Left colon (tissue), 2 donors: ENCODE measurements at regions not wholly inside any gene's neighbourhood (a gene's known extent, or its start where the extent isn't known, plus 50 kb on each side); places are given as distances from the start of the nearest gene placed in this dataset.
"Not testable (repeated sequence)": the region's sequence is repeated elsewhere in the genome, so short reads cannot be mapped to it uniquely, and the experiment has no call there.

Experiments used
- ATAC-seq: fragments of 200-7000 bp; cut with Tn5 transposase; one replicate; pipeline ENCODE4 v1.9.1; 2020; ENCODE audit warnings: mild to moderate bottlenecking, moderate library complexity
- DNase-seq, 2 donors: peaks; one replicate each; pipeline ENCODE4 v3.0.0-alpha.2; 2020
- intact Hi-C, 2 donors: fragments of 100-400 bp; cut with DNase I in 1 of 2; cut with micrococcal nuclease in 1 of 2; formaldehyde crosslinking; loops; one replicate each; pipeline versions ENCODE4 v1.11.2 to v1.14.0; 2022; cut with DNase I, micrococcal nuclease
- donor health status: DM: no; HTN: no; CAD: no.
- donor health status: DM: yes; HTN: yes; CAD: no.

DNA sequence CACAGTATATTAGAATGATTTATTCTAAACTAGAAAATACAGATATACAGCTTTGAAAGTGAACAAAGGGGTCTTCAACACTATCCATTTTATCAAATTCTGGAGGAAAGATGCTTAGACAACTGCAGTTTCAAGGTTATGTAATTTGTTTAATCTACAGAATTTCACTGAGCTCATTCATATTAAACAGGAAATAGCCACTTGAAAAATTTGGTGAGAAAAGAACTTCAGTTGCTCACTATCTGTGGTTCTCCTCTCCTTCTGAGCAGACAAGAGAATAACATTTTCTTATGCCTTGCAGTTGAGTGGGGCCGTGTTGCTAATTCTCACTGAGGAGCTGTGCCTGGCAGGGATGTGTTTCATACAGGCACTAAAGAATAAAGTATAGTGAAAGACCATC lies 1428.2 kb downstream of the CDH12 start:
- DNase-seq (no peak), ATAC-seq (no peak)
- intact Hi-C loops = no loop called here

DNA sequence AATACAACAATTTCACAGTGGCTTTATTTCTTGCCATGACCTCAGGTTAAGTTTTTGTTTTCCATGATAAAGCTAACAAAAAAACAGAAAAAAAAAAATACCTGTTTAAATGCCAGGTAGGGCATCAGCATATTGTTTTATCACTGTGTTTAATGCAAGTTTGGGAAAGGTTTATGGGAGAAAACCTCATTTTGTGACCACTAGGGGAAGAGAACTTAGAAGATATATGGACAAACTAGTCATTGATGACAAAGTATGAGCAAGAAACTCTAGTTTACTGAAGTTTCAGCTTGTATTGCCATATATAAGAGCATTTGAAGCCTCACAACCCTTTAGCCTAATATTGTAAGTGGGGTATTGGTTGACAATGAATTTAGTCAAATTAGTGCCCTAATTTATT lies 1431.4 kb upstream of the CDH18 start:
- DNase-seq (no peak), ATAC-seq (no peak)
- intact Hi-C loops = no loop called here

DNA sequence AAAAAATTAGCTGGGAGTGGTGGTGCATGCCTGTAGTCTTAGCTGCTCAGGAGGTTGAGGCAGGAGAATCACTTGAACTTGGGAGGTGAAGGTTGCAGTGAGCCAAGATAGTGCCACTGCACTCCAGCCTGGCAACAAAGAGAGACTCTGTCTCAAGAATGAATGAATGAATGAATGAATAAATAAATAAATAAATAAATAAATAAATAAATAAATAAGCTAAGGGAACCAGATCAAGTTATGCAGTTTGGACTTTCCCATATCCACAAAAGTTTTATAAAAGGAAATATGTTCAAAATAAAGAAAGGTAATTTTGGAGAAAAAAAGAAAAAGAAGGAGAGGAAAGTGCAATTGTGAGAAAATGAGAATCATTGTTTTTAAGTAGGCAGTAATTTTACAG lies 1414.1 kb upstream of the CDH18 start:
- DNase-seq, intact Hi-C loops, ATAC-seq: not testable (repeated sequence)

DNA sequence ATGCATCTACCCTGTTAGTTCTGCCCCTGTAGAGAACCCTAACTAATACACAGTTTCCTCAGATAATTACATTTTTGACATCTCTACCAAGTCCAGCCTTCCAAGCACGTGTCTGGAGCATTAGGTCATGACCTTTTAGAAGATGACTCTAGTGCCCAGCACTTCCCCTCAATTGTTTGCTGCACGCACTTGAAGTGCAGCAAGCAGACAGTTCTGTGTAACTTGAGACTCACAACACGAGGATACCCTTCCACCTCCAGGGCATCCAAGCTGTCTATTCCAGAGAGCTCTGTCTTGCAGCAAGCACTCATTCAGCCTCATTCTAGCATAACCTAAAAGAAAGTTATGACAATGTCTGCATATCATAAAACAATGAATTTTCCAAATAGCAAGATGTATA lies 1410.5 kb upstream of the CDH18 start:
- intact Hi-C loops = no loop called here
- DNase-seq (no peak), ATAC-seq (no peak)

DNA sequence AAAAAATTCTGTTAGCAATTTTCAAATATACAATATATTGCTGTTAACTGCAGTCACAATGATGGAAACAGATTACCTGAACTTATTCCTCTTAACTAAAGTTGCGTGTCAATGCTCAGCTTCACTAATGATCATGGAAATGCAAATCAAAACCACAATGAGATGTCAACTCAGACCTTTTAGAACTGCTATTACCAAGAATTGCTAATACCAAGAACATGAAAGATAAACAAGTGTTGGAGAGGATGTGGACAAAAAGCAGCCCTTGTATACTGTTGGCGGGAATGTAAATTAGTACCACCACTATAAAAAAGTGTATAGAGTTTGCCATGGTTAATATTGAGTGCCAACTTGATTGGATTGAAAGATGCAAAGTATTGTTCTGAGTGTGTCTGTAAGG lies 1409.7 kb upstream of the CDH18 start:
- no peak for ATAC-seq
- DNase-seq = no peak
- intact Hi-C loops = no loop called here

DNA sequence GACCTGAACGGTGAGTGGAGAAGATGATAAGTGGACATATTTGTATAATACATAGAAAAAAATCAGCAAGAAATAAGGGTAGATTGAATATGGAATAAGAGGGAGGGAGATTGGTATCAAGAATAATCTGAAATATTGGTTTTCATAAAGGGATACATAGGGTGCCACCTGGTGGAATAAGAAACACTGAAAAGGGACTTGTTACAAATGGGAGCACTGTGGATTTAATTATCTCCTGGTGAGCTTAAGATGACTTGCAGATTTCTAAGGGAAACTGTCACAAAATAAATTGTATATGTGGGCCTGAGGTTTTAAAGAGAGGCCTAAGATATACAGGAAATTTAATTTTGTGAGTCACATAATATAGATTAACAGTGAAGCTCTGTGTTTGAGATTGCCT lies 1403.5 kb upstream of the CDH18 start:
- intact Hi-C loops = no loop called here
- DNase-seq (no peak), ATAC-seq (no peak)

DNA sequence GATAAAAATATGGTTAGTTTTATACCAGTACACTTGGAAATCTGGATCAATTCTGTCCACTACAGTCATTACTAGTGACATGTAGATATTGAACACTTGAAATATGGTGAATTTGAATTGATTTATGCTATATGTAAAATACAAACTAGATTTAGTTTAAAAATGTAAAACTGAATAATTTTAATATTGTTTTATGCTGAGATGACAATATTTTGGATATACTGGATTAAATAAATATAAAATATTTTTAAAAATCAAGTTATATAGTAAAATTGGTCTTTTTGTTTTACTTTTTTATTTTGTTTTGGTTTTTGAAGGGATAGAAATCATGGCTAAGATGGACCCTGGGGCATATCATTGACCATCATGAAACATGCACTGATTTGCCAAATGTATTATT lies 1372.8 kb upstream of the CDH18 start:
- DNase-seq, ATAC-seq, intact Hi-C loops: not testable (repeated sequence)

DNA sequence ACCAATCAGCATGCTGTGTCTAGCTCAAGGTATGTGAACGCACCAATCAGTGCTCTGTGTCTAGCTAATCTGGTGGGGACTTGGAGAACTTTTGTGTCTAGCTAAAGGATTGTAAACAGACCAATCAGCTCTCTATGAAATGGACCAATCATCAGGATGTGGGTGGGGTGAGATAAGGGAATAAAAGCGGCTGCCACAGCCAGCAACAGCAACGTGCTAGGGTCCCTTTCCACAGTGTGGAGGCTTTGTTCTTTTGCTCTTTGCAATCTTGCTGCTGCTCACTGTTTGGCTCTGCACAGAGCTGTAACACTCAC lies 1353.9 kb upstream of the CDH18 start:
- intact Hi-C loops, ATAC-seq, DNase-seq: not testable (repeated sequence)

DNA sequence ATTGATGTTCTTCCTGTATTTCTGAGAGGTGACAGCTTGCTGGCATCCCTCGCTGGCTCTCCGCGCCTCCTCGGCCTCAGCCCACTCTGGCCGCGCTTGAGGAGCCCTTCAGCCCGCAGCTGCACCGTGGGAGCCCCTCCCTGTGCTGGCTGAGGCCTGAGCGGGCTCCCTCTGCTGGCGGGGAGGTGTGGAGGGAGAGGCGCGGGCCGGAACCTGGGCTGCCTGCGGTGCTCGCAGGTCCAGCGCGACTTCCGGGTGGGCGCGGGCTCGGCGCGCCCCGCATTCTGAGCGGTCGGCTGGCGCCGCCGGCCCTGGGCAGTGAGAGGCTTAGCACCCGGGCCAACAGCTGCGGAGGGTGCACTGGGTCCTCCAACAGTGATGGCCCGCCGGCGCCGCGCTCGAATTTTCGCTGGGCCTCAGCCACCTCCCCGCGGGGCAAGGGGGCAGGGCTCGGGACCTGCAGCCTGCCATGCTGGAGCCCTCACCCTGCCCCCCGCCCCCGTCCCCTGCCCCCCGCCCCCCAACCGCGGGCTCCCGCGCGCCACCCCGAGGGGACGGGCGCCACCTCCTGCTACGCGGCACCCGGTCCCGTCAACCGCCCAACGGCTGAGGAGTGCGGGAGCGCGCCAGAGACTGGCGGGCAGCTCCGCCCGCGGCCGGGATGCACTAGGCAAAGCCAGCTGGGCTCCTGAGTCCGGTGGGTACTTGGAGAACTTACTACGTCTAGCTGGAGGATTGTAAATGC lies 1353.4 kb upstream of the CDH18 start:
- intact Hi-C loops = not testable (repeated sequence)
- peak; percentile 29 for ATAC-seq
- peak in 1 of 2 donors; percentile 2 for DNase-seq

DNA sequence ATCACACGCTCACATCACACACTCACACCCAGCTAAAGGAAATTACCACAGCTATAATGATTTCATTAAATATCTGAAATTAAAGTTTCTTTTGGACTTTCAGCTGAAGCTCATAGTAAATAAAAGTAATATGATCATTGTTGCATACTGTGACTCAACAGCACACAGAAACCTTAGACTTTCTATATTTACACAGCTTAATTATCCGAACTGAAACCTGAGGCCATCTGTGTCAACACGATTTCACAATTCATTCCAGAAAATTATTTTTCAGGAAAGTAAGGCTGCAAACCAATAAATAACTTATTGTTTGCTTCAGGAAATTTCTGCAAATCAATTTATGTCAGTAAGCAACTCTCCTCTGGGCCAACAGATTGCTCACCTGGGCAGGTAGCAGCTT lies 1352.2 kb upstream of the CDH18 start:
- DNase-seq, intact Hi-C loops, ATAC-seq: not testable (repeated sequence)

DNA sequence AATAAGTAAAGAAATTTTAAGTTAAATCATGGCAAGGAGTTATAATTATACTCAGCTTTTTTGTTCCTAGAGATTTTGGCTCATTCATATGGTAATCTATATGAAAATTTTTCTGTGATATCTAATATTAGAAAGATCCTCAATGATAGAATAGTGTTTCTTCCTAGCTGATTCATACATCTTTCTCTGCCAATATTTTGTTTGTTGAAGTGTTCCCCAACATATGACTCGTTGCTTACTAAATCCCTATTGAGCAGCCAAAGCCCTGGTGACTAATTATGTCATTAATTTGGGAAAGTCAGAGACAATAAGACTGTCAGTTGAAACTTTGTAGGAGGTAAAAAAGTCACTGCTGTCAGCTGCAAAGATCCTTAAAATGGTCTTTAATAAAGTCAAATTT lies 1348.5 kb upstream of the CDH18 start:
- DNase-seq, intact Hi-C loops, ATAC-seq: not testable (repeated sequence)

DNA sequence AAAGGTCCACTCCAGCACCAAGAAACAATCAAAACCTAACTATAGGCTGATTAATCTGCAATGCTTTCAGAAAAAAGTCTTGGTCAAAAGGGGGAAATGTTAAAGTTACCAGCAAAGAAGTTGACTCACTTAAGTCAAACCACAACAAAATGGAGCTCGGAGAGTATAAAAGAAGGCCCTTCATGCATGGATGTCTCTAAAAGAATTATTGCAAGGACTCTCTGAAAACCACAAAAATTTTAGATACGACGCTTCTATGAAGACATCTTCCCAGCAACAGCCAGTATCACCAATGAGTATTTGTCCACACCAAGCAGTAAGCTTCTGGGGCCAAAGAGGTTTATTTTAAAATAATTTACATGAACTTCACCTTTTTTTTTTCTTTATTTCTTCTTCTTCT lies 1327.4 kb upstream of the CDH18 start:
- ATAC-seq, DNase-seq, intact Hi-C loops: not testable (repeated sequence)

DNA sequence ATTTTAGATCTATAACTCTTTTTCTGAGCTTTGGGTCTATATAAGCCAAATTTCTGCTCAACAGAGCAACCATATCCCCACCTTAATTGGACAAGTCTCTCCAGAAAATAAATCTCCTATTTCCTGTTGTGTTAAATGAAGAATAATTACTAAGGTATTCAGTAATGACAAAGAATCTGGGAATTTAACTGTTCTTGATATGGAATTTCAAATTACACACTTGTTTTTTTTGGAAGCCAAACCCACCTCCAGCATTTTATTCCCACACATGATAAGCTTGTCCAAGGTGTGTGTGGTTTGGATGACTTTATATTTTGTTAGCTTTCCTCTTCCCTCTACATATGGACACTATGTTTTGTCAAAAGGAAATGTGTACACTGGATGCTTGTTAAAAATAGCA lies 1313.2 kb upstream of the CDH18 start:
- intact Hi-C loops, ATAC-seq, DNase-seq: not testable (repeated sequence)

DNA sequence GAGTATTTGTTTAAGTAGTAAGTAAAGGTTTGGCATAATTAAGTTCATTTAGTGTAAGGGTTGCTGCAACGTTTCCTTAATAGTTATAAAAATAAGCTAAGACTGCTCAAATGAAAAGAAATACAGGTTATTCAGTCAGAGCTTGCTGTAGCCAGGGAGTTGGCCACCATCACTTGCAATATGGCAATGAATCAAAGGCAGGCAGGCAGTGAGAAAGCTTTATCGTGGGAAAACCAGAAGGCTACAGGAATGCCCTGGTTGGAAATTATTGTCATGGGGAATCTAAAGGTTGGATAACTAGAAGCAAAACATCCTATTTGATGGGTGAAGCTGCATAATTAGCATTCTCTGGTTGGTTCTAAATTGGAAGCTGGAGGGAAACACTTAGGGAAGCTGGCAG lies 1286.4 kb upstream of the CDH18 start:
- intact Hi-C loops, ATAC-seq, DNase-seq: not testable (repeated sequence)

DNA sequence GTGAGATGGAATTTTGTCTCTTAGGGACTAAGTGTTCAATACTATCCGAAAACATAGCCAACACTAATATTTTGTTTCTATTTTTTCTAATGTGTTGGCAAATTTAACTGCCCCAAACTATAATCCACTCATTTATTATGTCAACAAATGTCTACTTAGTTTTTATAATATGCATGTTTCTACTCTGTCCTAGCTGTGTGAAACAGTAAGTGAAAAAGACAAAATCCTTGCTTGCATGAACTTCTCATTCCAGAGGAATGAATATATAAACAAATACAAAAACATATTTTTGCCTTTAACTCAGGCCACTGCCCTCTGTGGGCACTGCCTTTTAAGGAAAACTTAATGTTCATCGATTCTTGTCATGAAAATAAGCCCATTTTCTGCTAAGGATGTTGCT lies 1275.4 kb upstream of the CDH18 start:
- intact Hi-C loops = no loop called here
- DNase-seq (no peak), ATAC-seq (no peak)

DNA sequence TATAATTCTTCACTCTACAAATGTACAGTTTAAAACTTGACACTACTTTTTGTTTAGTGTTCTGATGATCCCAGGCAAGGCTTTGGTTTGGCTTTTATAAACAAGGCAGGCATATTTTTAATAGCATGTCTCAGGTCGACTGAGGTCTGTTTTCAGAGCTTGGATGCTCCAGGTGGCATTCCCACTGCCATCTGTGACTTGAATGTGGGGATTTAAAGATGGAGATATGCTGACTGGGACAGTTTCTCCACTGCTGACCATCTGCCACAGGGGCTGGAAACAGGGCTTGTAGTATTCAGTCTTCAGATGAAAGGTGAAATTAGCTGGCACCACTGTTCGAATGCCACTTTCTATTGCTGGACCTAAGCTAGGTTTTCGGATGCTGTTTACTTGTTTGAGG lies 1266.2 kb upstream of the CDH18 start:
- ATAC-seq (no peak), DNase-seq (no peak)
- intact Hi-C loops = no loop called here

DNA sequence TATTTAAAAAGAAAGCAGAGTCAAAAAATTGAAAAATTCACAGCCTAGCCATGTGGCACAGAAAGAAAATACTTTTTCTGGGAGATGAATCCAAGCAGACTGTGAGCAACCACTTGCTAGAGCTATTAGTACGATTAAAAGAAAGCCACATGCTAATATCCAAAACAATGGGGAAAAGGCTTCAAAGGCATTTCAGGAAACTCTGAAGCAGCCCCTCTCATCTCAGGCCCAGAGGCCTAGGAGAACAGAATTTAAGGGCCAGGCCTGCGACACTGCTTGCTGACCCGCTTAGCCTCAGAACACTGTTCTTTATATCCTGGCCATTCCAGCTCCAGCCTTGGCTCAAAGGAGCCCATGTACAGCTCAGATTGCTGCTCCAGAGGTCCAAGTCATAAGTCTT lies 1257.0 kb upstream of the CDH18 start:
- intact Hi-C loops = no loop called here
- DNase-seq (no peak), ATAC-seq (no peak)

DNA sequence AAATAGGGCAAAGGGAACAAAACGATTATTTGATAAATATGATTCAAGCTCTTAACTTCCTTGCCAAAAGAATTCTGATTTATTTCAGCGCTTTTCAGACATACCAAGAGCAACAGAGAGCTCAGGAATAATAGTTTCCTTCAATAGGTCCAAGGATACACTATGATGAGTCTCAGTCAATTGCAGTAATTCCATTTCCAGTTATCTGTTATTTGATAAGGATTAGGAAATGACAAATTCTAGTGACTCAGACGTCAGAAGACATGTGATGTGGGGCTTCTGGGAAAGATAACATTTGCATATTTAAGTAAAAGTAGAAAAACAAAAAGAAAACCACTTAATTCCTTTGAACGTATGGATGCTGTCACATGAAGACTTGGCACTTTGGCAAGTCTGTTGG lies 1250.8 kb upstream of the CDH18 start:
- no peak for ATAC-seq
- no peak for DNase-seq
- intact Hi-C loops = no loop called here

DNA sequence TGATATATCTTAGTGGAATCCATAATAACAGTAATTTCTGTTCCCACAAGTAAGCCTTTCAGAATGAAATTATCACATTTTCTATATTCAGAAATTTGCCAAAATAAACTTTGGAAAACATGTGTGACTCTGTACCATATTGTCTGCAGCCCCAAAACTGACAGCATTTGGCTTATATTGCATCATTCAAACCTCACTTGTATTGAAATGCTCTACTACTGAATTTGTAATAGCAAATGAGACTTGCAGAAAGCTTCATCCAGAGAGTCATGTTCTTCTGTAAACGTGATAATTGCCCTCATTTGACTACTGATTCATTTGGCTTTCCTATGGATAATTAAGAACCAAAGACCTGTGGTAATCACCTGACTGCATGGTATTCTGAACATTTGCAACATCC lies 1249.5 kb upstream of the CDH18 start:
- DNase-seq (no peak), ATAC-seq (no peak)
- intact Hi-C loops = no loop called here

DNA sequence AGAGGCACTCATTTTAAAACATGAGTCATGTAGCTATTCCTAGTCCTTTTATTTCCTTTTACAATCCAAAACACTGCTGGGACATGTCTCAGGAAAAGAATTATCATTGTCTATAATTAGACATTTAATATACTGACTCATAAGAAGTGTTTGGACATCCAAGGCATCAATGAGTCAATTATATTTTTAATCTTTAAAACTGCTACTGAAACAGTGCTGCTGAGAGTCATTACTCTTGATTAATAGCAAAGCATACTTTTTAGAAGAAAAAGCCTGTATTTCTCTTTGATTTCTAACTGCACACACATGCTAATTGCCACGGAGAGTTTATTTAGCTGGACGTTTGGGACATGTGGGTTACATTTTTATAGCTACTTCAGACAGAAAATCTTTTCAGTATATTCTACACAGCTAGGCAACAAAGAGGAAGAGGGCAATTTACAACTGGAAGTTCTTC lies 1249.0 kb upstream of the CDH18 start:
- no peak for DNase-seq
- intact Hi-C loops = no loop called here
- ATAC-seq = no peak

DNA sequence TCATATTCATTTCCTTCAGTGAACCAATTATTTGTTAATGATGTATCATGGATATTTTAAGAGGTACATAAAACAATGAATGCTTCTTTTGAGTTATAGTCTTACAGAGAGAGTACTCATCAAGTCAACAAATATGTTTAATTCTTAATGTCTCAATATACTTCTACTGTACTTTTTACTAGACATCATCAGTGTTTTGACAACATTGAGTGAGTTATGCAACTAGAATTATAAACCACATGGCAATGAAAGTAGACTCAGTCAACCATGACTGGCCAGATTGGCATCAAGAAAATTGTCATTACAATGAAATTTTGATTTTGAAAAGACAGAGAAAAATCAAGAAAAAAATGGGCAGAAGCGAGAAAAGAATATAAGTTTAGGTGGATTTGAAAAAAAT lies 1248.1 kb upstream of the CDH18 start:
- ATAC-seq (no peak), DNase-seq (no peak)
- intact Hi-C loops = no loop called here
